Smooth muscle cell of the brain vasculature (primary cell): ENCODE measurements at regions not wholly inside any gene's neighbourhood (a gene's known extent, or its start where the extent isn't known, plus 50 kb on each side); places are given as distances from the start of the nearest gene placed in this dataset.
"Not testable (repeated sequence)": the region's sequence is repeated elsewhere in the genome, so short reads cannot be mapped to it uniquely, and the experiment has no call there.

Source experiments
- DNase-seq: peaks from one replicate; pipeline ENCODE4 v3.0.0-alpha.2; 2012; ENCODE audit warnings: low read depth, low spot score

DNA sequence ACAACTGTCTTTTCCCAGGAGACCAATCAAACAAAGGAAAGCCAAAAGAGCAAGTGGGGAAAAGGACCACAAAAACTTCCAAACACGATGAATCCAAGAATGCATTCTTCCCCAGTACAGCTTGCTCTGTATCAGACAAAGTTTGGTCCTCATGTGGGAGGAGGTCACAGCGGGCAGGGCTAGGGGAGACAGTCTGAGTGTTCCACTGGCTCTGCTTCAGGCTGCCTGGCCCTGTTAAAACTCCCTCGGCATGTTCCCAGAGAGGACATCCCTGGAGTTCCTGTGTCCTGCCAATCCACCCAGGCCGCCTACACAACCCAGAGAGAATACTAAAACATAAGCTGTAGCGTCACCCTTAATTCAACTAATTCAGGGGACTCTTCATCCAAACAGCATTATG is 415.1 kb upstream of the DYNLRB2 start:
- DNase-seq = no peak

DNA sequence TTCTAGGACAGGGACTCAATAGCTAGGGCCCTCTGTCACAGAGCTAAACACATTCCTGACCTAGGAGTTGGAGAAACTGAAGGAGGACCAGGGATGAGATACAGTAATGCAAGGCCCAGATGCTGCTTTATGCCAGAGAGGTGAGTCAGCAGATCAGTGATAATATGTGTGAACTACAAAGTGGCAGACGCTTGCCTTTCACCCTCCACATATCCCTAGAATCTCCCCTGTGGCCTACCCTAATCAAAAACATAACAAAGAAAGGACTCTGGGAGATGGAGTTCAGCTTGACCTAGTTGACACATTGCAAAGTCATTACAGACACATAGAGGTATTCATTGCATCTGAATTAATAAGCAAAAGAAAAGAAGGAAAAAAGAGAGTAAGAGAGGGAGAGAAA is 417.6 kb upstream of the DYNLRB2 start:
- DNase-seq = no peak

DNA sequence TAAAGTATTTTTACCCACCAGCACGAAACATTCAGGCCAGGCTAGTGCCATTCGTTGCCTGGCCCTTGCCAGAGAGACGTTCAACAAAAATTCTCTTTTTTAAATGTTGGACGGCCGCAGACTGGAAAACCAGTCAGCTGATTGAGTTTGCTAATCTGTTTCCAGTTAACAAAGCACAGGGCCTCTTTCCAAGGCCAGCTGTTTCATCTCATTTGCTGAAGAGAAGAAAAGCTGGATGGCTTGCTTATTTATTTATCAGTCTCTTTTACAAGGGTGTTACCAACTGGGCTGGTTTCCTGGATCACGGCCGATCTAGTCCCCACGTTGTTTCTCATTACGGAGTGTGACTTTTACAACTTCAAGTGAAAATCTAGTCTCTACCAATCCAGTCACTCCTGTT is 418.7 kb upstream of the DYNLRB2 start:
- no peak for DNase-seq

DNA sequence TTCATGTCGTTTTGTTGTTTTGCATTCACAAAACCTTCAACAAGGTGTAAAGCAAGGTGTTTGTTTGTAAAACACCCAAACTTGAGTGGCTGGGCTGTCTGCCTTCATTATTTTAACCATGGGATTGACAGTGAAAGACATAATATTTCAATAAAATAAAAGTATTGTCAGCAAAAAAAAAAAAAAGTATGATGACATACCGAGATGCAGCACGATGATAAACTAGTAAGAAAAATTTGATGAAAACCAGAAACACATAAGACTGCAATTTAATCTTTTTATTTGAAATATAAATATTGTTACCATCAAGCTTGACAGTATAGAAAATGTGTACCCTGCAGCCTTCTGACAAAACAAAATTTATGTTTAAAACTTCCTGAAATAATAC is 419.3 kb upstream of the DYNLRB2 start:
- DNase-seq = no peak

DNA sequence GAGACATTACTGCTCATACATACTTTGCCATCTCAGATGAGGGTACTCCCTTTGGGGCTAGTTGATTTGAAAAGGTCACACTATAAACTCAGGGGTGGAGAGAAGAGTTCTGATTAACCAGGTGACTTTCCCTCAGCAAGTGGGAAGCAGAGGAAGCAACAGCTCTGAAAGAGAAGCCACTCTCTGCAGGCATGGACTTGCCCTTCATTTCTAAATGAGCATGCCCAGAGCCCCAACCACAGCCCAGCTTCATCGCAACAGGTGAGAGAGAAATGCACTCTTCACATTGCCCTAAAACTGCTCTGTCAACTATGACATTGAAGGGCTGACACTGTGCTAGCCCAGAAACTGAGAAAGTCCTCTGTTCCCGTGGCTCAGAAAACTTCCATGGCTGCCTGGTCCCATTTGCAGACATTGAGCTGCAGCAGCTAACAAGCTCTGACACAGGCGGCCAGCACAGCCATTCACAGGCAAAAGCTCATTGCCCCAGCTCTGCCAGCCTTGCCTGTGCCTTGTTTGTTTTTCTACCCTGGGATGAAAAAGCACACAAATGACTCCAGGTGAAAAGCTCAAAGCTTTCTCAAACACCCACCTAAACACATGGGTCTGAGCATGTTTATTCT is 419.8 kb upstream of the DYNLRB2 start:
- no peak for DNase-seq

DNA sequence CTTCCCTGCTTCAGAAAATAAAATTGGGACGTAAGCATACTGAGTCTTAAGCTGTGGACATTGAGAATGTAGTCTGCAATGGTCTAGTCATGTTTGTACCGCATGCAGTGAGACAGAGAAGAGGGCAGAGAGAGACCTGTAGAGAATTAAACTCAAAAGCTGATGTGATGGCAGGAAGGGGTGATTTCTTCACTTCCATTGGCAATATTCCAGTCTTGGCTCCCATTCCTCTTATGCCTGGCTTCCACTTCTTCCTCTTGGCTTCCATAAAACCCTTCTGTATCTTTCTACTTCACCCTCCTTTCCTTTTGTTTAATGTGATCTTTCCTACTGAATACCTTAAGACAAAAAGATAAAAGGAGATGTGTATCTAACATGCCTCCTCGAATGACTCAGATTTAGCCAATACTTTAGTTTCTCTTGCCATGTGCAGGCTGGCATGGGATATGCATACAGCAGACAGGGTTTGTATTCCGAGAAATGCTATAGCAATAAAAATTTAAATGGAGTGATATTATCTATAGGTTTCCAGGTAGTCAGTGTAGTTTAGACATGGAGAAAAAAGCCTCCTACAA is 423.1 kb upstream of the DYNLRB2 start:
- no peak for DNase-seq

DNA sequence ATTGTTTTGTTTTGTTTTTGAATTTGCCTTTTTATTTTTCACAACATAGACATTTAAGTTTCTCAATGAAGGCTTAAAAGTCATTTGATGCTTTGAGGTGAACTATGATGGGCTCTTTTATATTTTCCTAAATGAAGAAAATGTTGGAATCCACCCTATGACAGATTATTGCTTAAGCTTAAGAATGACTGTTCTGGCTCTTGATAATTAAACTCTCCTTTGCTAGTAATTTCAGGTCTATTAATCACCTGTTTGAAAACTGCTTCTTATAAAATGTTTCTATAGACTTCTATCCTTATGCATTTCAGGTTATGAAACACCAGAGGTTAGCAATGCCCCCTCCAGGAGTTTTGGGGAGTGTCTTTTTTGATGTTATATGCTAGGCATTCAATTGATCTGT is 424.1 kb upstream of the DYNLRB2 start:
- DNase-seq = no peak

DNA sequence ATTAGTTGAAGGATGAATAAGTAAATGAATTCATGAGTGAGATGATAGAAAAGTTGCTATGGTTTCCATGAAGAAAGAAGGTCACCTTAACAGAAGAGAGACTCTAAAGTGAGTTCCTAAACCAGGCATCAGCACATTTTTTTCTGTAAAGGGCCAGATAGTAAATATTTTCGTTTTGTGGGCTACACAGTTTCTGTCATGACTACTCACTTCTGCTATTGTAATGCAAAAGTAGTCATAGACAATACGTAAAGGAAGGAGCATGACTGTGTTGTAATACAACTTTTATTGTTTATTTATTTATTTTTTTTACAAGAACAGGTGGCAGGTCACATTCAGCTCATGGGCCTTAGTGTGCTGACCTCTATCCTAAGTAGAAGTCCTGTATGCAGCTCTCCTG is 426.1 kb upstream of the DYNLRB2 start:
- DNase-seq = no peak

DNA sequence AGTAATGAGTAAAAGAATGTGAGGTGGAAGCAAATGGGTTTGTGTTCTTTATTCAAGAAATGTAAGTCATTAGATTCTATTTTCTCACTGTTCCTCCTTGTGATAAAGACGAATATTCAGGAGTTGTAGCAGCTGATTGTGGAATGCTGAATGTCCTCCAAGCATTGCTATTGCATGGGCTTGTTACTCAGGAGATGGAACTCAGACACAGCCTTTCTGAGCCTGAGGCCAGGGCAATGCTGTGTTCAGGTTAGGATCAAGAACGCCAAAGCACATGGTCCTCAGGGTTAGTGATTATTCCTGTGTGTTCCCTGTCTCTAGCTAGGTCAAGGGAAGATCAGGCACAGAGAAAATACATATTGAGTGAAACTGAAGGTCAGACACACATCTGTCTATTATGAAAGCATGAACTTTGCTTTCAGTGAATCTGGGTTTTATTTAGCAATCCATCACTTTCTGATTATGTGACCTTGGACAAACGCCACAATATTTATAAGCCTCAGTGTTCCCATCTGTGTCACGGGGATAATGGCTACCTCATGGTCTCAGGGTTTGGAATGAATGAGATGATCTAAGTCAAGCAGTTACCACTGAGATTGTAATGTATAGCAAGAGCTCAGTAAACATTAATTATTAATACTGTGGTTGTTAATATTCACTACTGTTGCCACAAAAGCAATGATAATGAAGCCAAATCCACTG is 426.8 kb upstream of the DYNLRB2 start:
- DNase-seq = no peak

DNA sequence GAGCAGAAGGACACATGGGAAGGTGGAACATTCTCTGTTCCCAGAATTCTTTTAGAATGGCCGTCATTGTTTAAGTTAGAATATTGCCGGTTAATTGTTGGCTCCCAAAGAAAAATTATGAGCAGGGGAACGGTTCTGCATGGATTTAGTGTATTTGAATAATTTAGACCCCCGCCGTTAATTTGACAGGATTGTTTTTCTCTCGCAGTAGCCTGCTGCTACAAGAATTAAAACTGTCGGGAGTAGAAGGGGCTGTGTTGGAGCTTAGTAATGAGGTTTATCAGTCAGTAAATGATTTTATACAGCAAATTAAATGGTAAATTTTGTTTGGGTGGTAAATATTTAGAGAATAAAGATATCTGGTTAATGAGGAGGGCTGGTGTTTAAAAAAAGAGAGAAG is 431.2 kb upstream of the DYNLRB2 start:
- no peak for DNase-seq

DNA sequence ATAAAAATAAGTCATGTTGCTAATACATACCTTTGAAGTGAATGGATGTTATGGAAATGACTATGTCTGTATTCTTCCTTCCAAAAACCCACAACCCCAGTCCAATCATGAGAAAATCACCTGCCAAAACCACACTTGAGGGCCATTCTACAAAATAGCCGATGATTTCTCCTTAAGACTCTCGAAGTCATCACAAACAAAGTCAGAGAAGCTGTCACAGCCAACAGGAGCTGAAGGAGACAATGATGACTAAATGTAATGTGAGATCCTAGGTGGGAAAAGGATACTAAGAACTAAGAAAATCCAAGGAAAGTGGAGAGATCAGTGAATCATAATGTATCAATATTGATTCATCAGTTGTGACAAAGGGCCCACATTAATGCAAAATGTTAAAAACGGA is 432.9 kb upstream of the DYNLRB2 start:
- no peak for DNase-seq

DNA sequence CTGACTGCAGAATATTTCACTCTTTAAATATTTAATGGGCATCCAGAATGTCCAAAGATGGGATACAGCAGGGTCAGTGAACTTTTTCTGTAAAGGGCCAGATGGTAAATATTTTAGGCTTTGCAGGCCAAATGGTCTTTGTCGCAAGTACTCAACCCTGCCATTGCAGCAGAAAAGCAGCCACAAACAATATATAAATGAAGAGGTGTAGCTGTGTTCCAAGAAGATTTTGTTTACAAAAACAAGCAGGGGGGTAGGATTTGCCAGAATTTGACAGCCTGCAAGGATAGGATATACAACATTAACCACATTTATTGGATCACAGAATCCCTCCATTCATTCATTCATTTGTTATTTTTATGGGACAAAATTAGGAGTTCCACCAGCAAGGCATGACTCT is 435.0 kb upstream of the DYNLRB2 start:
- DNase-seq = no peak

DNA sequence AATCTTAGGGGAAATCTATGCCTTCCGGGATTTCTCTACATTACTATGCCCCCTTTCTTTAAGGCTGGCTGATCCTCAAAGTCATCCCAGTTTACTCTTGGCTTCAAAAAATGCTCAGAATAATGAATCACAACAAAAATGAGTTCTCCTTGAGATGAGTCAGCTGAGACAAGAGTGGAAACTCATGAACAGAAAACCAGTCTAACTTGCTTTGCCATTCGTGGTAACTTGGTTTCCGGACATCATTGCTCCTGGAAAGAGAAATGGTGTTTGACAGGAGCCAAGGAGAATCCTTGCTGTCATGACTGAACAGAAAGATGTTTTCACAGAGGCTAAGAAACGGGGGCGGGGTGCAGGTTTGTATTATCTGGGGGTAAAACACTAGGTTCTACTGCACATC is 435.6 kb upstream of the DYNLRB2 start:
- DNase-seq = no peak

DNA sequence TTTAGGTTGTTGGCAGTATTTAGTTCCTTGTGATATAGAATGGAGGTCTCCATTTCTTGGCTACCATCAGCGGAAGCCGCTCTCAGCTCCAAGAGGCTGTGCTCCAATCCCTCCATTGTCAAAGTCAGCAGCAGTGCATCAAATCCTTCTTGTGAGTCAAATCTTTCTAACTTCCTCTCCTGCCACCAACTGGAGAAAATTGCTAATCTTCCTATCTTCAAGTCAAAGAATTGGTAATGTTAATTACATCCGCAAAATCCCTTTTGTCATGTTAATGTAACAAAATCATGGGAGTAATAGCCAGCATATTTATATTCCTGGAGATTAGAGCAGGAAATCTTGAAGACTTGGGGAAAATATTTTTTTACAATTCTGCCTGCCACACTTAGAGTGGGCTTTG is 436.4 kb upstream of the DYNLRB2 start:
- DNase-seq = no peak

DNA sequence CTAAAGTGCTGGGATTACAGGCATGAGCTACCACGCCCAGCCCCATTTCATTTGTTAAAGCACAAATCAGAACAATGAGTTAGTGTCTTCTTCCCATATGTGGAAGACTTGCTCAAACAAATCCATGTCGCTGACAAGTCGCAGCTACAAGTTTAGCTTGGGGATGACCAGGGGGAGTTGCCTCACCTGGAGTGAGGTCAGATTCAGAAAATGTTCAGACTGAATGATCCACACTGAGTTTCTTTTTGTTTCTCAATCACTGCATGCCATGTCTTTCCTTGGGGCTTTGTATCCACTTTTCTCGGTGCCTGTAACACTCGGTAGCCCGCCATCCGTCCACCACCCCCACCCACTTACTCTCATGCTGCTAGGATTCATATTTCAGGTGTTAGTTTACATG is 437.3 kb upstream of the DYNLRB2 start:
- no peak for DNase-seq

DNA sequence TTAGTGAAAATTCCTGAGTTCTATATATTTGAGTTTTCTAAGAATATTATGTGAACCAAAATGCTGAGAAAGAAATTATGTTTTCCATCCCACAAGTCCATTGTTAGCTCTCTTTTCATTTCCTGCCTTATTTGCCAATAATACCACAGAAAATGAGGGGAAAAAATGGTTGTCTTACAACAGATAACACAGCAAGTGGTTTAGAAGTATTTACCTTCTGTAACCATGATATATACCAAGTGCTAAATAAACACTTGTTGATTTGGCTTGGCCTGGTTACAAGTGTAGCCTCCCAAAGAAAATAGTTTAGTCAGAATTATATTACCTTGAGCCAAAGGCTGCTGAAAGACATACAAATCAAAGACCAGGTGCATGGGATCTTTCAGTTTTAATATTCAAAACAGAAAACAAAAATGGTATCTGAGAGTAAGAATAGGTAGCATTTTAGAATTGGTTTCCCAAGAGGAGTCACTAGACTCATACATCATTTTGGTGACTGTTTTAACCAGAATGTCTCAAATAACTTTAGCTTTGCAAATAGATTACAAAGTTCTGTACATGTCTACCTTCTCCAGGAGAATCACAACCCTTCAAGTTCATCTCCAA is 439.8 kb upstream of the DYNLRB2 start:
- DNase-seq = no peak

DNA sequence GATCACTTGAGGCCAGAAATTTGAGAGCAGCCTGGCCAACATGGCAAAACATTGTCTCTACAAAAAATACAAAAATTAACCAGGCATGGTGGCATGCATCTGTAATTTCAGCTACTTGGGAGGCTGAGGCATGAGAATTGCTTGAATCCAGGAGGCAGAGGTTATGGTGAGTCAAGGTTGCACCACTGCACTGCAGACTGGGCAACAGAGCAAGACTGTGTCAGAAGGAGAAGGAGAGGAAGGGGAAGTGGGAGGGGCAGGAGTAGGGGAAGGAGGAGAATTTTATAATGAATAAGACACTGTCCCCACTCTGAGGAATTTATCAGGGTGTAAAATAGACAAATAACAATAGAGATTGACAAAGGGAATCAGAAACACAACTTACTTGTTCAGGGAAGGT is 440.6 kb upstream of the DYNLRB2 start:
- DNase-seq = no peak

DNA sequence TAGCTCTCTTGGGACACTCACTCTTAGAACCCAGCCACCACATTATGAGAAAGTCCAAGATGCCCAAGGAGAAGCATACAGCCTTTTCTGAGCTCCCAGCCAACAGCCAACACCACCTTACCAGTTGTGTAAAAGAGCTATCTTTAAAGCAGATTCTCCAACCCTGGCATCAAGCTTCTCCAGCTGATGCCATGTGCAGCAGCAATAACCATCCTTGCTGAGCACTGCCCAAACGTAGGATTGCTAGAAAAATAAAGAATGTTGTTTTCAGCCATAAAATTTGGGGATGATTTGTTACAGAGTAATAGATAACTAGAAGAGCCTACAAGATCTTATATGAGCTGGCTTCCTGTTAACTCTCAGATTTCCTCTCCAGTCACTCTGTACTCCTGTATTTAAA is 443.7 kb upstream of the DYNLRB2 start:
- no peak for DNase-seq

DNA sequence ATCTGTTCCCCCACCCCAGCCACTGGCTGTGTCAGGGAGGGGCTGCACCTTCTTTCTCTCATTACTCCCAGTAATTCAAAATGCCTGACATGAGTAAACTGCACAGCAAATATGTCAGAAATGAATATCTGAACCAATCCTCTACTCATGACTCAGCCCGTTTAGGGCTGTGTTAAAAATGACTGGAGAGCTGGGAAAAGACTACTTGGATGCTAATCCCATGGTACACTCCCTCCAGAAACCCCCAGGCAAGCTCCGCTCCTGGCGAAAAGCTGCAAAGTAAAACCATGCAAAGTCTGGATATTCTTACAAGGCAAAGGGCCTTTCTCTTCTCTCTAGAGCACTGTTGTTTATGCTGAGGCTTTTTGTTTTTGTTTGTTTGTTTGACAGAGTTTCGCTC is 448.1 kb upstream of the DYNLRB2 start:
- DNase-seq = no peak

DNA sequence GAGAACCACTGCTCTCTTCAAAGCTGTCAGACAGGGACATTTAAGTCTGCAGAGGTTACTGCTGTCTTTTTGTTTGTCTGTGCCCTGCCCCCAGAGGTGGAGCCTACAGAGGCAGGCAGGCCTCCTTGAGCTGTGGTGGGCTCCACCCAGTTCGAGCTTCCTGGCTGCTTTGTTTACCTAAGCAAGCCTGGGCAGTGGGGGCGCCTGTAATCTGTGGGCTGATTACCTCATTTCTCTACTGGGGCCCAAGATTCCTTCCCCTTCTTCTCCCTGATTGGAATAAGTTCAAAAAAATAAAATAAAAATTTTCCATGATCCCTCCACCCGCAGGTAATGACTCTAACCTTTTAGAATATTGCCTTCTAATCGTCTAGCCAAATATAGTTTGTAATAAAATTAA is 449.3 kb upstream of the DYNLRB2 start:
- not testable (repeated sequence) for DNase-seq

DNA sequence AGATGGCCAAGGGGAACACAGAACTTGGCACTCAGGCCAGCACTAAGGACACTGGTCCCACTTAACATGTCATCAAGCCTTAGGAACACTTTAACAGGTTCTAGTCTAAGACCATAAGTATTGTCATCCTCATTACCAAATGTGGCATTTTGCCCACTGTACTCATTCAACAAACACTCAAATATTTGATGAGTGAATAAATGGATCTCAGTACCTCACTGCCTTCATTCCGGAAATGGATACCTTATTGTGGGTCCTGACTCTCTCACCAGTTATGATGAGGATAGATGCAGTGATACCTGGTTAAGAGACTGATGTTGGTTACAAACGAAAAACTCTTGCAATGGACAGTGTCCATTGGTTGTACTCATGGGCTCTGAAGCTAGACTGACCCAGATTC is 455.2 kb upstream of the DYNLRB2 start:
- no peak for DNase-seq

DNA sequence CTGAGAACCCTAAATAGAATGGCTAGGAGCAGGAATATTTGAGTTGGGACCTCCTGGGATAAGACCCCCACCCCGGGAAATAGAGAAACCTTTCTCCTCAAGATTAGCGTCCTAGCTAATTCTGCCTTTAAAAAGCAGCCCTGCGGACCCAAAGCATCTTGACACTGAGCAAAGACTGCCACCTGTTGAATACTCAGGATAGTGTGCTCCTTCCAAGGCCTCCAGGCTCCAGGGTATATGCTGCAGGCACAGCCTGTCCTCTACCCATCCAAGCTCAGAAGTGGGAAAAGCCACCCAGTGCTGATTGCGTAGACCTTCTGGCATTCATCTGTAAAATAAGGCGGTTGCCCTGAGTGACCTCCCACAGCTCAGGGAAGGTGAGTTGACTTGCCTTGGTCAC is 456.2 kb upstream of the DYNLRB2 start:
- DNase-seq = peak; percentile 49

DNA sequence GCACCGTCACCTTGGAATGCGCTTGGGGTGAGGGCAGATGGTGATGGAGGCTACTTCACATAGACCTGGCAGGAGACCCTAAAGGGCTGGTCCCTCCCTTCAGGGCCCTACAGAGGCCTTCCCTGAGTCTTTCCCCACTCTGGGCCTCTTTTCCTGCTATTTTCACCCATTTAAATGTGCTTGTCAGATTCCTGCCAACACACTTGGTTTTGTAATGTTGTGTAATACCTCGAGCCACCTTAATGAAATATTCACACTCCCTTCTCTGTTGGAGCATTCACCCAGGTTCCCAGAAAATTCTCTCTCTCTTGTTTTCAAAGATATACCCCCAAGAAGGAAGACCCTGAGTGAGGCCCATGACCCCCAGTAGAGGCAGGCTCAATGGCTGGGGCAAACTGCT is 456.6 kb upstream of the DYNLRB2 start:
- DNase-seq = no peak
